ENCODE measurements at regions not wholly inside any gene's neighbourhood (a gene's known extent, or its start where the extent isn't known, plus 50 kb on each side); places are given as distances from the start of the nearest gene placed in this dataset.
"Not testable (repeated sequence)": the region's sequence is repeated elsewhere in the genome, so short reads cannot be mapped to it uniquely, and the experiment has no call there.

- DNase-seq = no peak
- Mint-ChIP-seq H3K9me3 (no peaks in the 10 kb centered on the region), H3K27me3 (no peaks in the 10 kb centered on the region), H3K36me3 (ENCODE audit: low read depth) (no peaks in the 10 kb centered on the region), H3K4me3 (no peak overlapping the region), H3K27ac (no peak overlapping the region), H3K4me1 (no peaks in the 10 kb centered on the region)
- ChIA-PET POLR2A (no interaction called here), CTCF (no interaction called here)
These were observed 942.2 kb downstream of the CNTNAP5 start for GRCh38 chr2:124967325-124967724.

GRCh38 chr2:124970030-124970429 is 944.9 kb downstream of the CNTNAP5 start:
- POLR2A ChIA-PET = no interaction called here
- no peaks in the 10 kb centered on the region for H3K4me1 Mint-ChIP-seq
- H3K36me3 Mint-ChIP-seq (ENCODE audit: low read depth) = no peaks in the 10 kb centered on the region
- no peak for DNase-seq
- no peaks in the 10 kb centered on the region for H3K27me3 Mint-ChIP-seq
- H3K4me3 Mint-ChIP-seq = no peak overlapping the region
- H3K27ac Mint-ChIP-seq = no peak overlapping the region
- H3K9me3 Mint-ChIP-seq = no peaks in the 10 kb centered on the region
- CTCF ChIA-PET = no interaction called here

- Mint-ChIP-seq H3K27ac (no peak overlapping the region), H3K9me3 (peaks cover 3% of the 10 kb centered on the region), H3K27me3 (no peaks in the 10 kb centered on the region), H3K4me3 (no peak overlapping the region), H3K4me1 (no peaks in the 10 kb centered on the region), H3K36me3 (ENCODE audit: low read depth) (no peaks in the 10 kb centered on the region)
- ChIA-PET POLR2A (no interaction called here), CTCF (no interaction called here)
- no peak for DNase-seq
These were observed 948.3 kb downstream of the CNTNAP5 start for GRCh38 chr2:124973396-124973795.

- peaks cover 6% of the 10 kb centered on the region for H3K9me3 Mint-ChIP-seq
- POLR2A ChIA-PET = no interaction called here
- no peaks in the 10 kb centered on the region for H3K36me3 Mint-ChIP-seq (ENCODE audit: low read depth)
- DNase-seq = no peak
- no peak overlapping the region for H3K27ac Mint-ChIP-seq
- H3K27me3 Mint-ChIP-seq = no peaks in the 10 kb centered on the region
- H3K4me1 Mint-ChIP-seq = no peaks in the 10 kb centered on the region
- CTCF ChIA-PET = no interaction called here
- no peak overlapping the region for H3K4me3 Mint-ChIP-seq
These were observed 950.1 kb downstream of the CNTNAP5 start for GRCh38 chr2:124975224-124975623.

- no peaks in the 10 kb centered on the region for H3K4me1 Mint-ChIP-seq
- CTCF ChIA-PET = no interaction called here
These were observed 950.6 kb downstream of the CNTNAP5 start for GRCh38 chr2:124975648-124976047.

GRCh38 chr2:124978597-124978996 is 953.5 kb downstream of the CNTNAP5 start:
- DNase-seq = no peak
- POLR2A ChIA-PET = no interaction called here

More at GRCh38 chr2:124975648-124976047, 950.6 kb downstream of the CNTNAP5 start:
- POLR2A ChIA-PET = no interaction called here
- Mint-ChIP-seq H3K9me3 (peaks cover 6% of the 10 kb centered on the region), H3K27me3 (no peaks in the 10 kb centered on the region), H3K36me3 (ENCODE audit: low read depth) (no peaks in the 10 kb centered on the region), H3K4me3 (no peak overlapping the region), H3K27ac (no peak overlapping the region)
- DNase-seq = no peak

GRCh38 chr2:124983595-124983994 is 958.5 kb downstream of the CNTNAP5 start:
- Mint-ChIP-seq H3K27ac (no peak overlapping the region), H3K36me3 (ENCODE audit: low read depth) (no peaks in the 10 kb centered on the region), H3K4me1 (no peaks in the 10 kb centered on the region), H3K27me3 (no peaks in the 10 kb centered on the region), H3K9me3 (peaks cover 14% of the 10 kb centered on the region), H3K4me3 (no peak overlapping the region)
- DNase-seq = no peak
- ChIA-PET CTCF (no interaction called here), POLR2A (no interaction called here)

More at GRCh38 chr2:124978597-124978996, 953.5 kb downstream of the CNTNAP5 start:
- no peak overlapping the region for H3K27ac Mint-ChIP-seq
- no peaks in the 10 kb centered on the region for H3K36me3 Mint-ChIP-seq (ENCODE audit: low read depth)
- no peak overlapping the region for H3K4me3 Mint-ChIP-seq
- no peaks in the 10 kb centered on the region for H3K4me1 Mint-ChIP-seq
- peaks cover 6% of the 10 kb centered on the region for H3K9me3 Mint-ChIP-seq
- CTCF ChIA-PET = no interaction called here
- no peaks in the 10 kb centered on the region for H3K27me3 Mint-ChIP-seq

GRCh38 chr2:124985270-124985669 is 960.2 kb downstream of the CNTNAP5 start:
- H3K4me1 Mint-ChIP-seq = no peaks in the 10 kb centered on the region
- no peaks in the 10 kb centered on the region for H3K27me3 Mint-ChIP-seq
- POLR2A ChIA-PET = no interaction called here
- DNase-seq = no peak
- CTCF ChIA-PET = no interaction called here
- H3K27ac Mint-ChIP-seq = no peak overlapping the region
- H3K9me3 Mint-ChIP-seq = peaks cover 13% of the 10 kb centered on the region
- no peak overlapping the region for H3K4me3 Mint-ChIP-seq
- no peaks in the 10 kb centered on the region for H3K36me3 Mint-ChIP-seq (ENCODE audit: low read depth)

- no peak for DNase-seq
- CTCF ChIA-PET = no interaction called here
- Mint-ChIP-seq H3K4me3 (no peak overlapping the region), H3K36me3 (ENCODE audit: low read depth) (no peaks in the 10 kb centered on the region), H3K27ac (no peak overlapping the region), H3K27me3 (no peaks in the 10 kb centered on the region), H3K4me1 (no peaks in the 10 kb centered on the region), H3K9me3 (peaks cover 13% of the 10 kb centered on the region)
- POLR2A ChIA-PET = no interaction called here
These were observed 961.0 kb downstream of the CNTNAP5 start for GRCh38 chr2:124986136-124986535.

GRCh38 chr2:124986870-124987269 is 961.8 kb downstream of the CNTNAP5 start:
- H3K4me3 Mint-ChIP-seq; H3K4me1 Mint-ChIP-seq; H3K27ac Mint-ChIP-seq; H3K36me3 Mint-ChIP-seq (ENCODE audit: low read depth); CTCF ChIA-PET; H3K27me3 Mint-ChIP-seq; DNase-seq; POLR2A ChIA-PET: not testable (repeated sequence)
- peaks cover 13% of the 10 kb centered on the region for H3K9me3 Mint-ChIP-seq

- CTCF ChIA-PET; H3K27me3 Mint-ChIP-seq; POLR2A ChIA-PET; H3K27ac Mint-ChIP-seq; H3K4me3 Mint-ChIP-seq; H3K36me3 Mint-ChIP-seq (ENCODE audit: low read depth); DNase-seq; H3K4me1 Mint-ChIP-seq: not testable (repeated sequence)
- H3K9me3 Mint-ChIP-seq = peaks cover 13% of the 10 kb centered on the region
These were observed 962.3 kb downstream of the CNTNAP5 start for GRCh38 chr2:124987436-124987835.

GRCh38 chr2:124988111-124988510 is 963.0 kb downstream of the CNTNAP5 start:
- Mint-ChIP-seq H3K36me3 (ENCODE audit: low read depth) (no peaks in the 10 kb centered on the region), H3K9me3 (peaks cover 13% of the 10 kb centered on the region), H3K4me1 (no peaks in the 10 kb centered on the region), H3K27me3 (no peaks in the 10 kb centered on the region), H3K4me3 (no peak overlapping the region), H3K27ac (no peak overlapping the region)
- CTCF ChIA-PET = no interaction called here
- no peak for DNase-seq
- POLR2A ChIA-PET = no interaction called here

- no peak for DNase-seq
- ChIA-PET CTCF (no interaction called here), POLR2A (no interaction called here)
- no peak overlapping the region for H3K4me3 Mint-ChIP-seq
- no peaks in the 10 kb centered on the region for H3K36me3 Mint-ChIP-seq (ENCODE audit: low read depth)
- H3K9me3 Mint-ChIP-seq = peaks cover 13% of the 10 kb centered on the region
- H3K4me1 Mint-ChIP-seq = no peaks in the 10 kb centered on the region
- no peaks in the 10 kb centered on the region for H3K27me3 Mint-ChIP-seq
- no peak overlapping the region for H3K27ac Mint-ChIP-seq
These were observed 963.7 kb downstream of the CNTNAP5 start for GRCh38 chr2:124988794-124989193.

- POLR2A ChIA-PET = no interaction called here
- H3K9me3 Mint-ChIP-seq = peaks cover 6% of the 10 kb centered on the region
- DNase-seq = no peak
- H3K4me3 Mint-ChIP-seq = no peak overlapping the region
- no peak overlapping the region for H3K27ac Mint-ChIP-seq
- no peaks in the 10 kb centered on the region for H3K4me1 Mint-ChIP-seq
- no peaks in the 10 kb centered on the region for H3K36me3 Mint-ChIP-seq (ENCODE audit: low read depth)
- CTCF ChIA-PET = no interaction called here
- no peaks in the 10 kb centered on the region for H3K27me3 Mint-ChIP-seq
These were observed 968.7 kb downstream of the CNTNAP5 start for GRCh38 chr2:124993809-124994208.
